Ovary (tissue), 7 donors: ENCODE measurements at regions not wholly inside any gene's neighbourhood (a gene's known extent, or its start where the extent isn't known, plus 50 kb on each side); places are given as distances from the start of the nearest gene placed in this dataset.
"Not testable (repeated sequence)": the region's sequence is repeated elsewhere in the genome, so short reads cannot be mapped to it uniquely, and the experiment has no call there.

ENCODE experiments used
- DNase-seq, 5 donors: peaks; one replicate each; pipeline ENCODE4 v3.0.0-alpha.2; 2019 to 2020
- H3K27ac ChIP-seq, 2 donors: fragments of 200-600 bp; one replicate each; pipeline versions ENCODE4 v1.5.1 to v1.8.0; 2019 to 2022
- H3K27me3 ChIP-seq: fragments of 200-600 bp; one replicate; pipeline ENCODE4 v1.8.0; 2022
- H3K36me3 ChIP-seq: fragments of 200-600 bp; sonication (generic); one replicate; pipeline ENCODE4 v1.5.1; 2019
- H3K4me1 ChIP-seq: one replicate; pipeline ENCODE4 v1.8.1; 2013; ENCODE audit warnings: mild to moderate bottlenecking, moderate library complexity; ENCODE audit not compliant: insufficient read depth
- H3K4me3 ChIP-seq: fragments of 200-600 bp; sonication (generic); one replicate; pipeline ENCODE4 v1.5.1; 2017
- H3K9me3 ChIP-seq, 2 donors: fragments of 200-600 bp in 1 of 2; sonication (generic) in 1 of 2; one replicate each; pipeline versions ENCODE4 v1.5.1 to v1.8.1; 2013 to 2019; ENCODE audit warnings: mild to moderate bottlenecking in 1 of 2, moderate library complexity in 1 of 2
- EP300 ChIP-seq: sonication (generic); formaldehyde crosslinking; IDR thresholded peaks from one replicate; pipeline ENCODE4 v1.6.1; 2017; ENCODE audit warnings: antibody characterized with exemption
- POLR2A ChIP-seq: fragments of 450-650 bp; IDR thresholded peaks from one replicate; pipeline ENCODE4 v1.6.1; 2017; ENCODE audit warnings: antibody characterized with exemption, mild to moderate bottlenecking, moderate library complexity
- WGBS, 3 donors: extraction: QIAGEN DNeasy Blood & Tissue Kit in 1 of 3; methylation state at CpG; one replicate each; pipeline versions ENCODE4 v1.1.5 to v1.1.7; 2013 to 2017; 5-methylcytosine and 5-hydroxymethylcytosine counted together
- intact Hi-C, 4 donors: fragments of 100-400 bp; cut with DNase I; formaldehyde crosslinking; loops; one replicate each; pipeline versions ENCODE4 v1.11.0 to v1.15.1; 2022 to 2023
- TF ChIP-seq, protein P1 (sequence below), 3 donors: fragments of 450-650 bp in 2 of 3; fragments of 200-600 bp in 1 of 3; IDR thresholded peaks; one replicate each; pipeline versions ENCODE4 v1.5.1 to v1.8.0; 2016 to 2022; ENCODE audit warnings: antibody characterized with exemption in 3 of 3, mild to moderate bottlenecking in 1 of 3
- donor health status: DM: no; HTN: no; CAD: no; lungs with moderate emphysema.
- donor health status: DM: no; HTN: no; CAD: no.
- donor health status: Bipolar disorder and iron deficiency.
- donor health status: DM: no; HTN: no; CAD: no.
- donor health status: DM: yes; HTN: yes; CAD: no.

DNA sequence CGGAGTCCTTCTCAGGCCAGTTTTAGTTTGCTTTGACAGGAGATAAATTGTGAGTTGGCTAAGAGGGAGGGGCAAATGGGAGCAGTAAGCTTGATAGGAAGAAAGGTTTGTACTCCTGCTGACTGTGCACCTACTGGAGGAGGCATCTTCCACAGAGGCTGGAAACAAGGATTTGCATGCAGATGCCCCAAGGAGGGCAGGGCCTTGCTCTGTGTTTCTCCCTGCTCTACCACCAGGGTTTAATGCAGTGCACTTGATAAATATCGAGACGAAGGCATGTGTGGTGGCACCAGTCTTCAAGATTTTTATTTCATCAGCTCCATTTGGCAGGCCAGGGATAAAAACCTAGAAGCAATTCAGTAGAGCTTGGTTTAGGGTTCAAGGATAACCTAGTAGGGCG is 210.5 kb upstream of the C16orf82 start:
- intact Hi-C loops: no loop called here

DNA sequence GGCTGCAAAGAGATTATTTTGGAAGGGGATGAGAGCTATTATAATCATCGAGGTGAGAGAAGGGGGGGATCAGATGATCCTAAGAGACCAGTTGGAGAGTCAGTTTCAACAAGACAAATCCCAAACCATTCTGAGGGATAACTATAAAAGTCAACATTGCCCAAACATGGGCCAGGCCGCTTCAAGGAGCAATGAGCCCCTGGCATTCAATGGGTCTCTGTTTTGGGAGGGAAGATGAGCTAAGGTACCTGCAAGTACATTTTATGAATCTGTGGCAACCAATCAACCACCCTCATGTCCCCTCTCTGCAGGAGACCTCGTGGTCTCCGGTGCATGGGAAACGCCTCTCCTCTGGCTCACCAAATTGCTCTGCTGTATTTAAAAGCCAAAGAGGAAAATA is 209.9 kb upstream of the C16orf82 start:
- no peak for DNase-seq
- no peaks in the 10 kb centered on the region for H3K9me3 ChIP-seq
- no peak overlapping the region for H3K4me3 ChIP-seq
- H3K27me3 ChIP-seq: no peaks in the 10 kb centered on the region
- intact Hi-C loops: no loop called here
- no peak overlapping the region for H3K27ac ChIP-seq
- H3K4me1 ChIP-seq: no peaks in the 10 kb centered on the region
- 62 to 78% (median 67%) methylated on average over 5 of the region's 5 CpGs for WGBS, 3 donors
- TF ChIP-seq, protein P1, sequence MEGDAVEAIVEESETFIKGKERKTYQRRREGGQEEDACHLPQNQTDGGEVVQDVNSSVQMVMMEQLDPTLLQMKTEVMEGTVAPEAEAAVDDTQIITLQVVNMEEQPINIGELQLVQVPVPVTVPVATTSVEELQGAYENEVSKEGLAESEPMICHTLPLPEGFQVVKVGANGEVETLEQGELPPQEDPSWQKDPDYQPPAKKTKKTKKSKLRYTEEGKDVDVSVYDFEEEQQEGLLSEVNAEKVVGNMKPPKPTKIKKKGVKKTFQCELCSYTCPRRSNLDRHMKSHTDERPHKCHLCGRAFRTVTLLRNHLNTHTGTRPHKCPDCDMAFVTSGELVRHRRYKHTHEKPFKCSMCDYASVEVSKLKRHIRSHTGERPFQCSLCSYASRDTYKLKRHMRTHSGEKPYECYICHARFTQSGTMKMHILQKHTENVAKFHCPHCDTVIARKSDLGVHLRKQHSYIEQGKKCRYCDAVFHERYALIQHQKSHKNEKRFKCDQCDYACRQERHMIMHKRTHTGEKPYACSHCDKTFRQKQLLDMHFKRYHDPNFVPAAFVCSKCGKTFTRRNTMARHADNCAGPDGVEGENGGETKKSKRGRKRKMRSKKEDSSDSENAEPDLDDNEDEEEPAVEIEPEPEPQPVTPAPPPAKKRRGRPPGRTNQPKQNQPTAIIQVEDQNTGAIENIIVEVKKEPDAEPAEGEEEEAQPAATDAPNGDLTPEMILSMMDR (IDR thresholded peaks at IDR 0.05): no peak
- TF ChIP-seq POLR2A (no peak), EP300 (no peak)
- H3K36me3 ChIP-seq: no peaks in the 10 kb centered on the region

More for the DNA sequence above, 210.5 kb upstream of the C16orf82 start:
- Histone ChIP-seq H3K36me3 (no peaks in the 10 kb centered on the region), H3K27ac (no peak overlapping the region), H3K4me3 (no peak overlapping the region), H3K4me1 (no peaks in the 10 kb centered on the region), H3K9me3 (no peaks in the 10 kb centered on the region), H3K27me3 (no peaks in the 10 kb centered on the region)
- 62 to 70% (median 64%) methylated on average over 4 of the region's 4 CpGs for WGBS, 3 donors
- DNase-seq: no peak
- TF ChIP-seq EP300 (no peak), POLR2A (no peak)
- TF ChIP-seq, protein P1 (IDR thresholded peaks at IDR 0.05): no peak

DNA sequence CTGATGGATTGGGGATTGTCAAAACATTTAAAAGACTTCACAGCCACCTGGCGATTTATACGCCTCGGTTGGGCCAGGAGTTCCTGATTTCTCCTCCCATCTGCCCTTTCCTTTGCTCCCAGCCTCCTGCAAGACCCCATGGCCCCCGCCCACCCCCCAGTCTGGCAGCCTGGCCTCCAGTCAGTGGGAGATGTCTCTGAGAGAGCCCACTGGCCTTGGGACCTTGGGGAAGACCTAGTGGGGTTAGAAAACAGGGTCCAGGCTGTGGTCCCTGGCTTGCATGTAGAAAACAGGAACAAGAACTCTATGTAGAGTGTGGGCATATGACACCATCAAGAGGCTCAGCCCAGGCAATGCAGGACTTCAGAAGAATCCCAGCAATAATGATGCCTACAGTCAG is 209.4 kb upstream of the C16orf82 start:
- Histone ChIP-seq H3K27me3 (no peaks in the 10 kb centered on the region), H3K4me1 (no peaks in the 10 kb centered on the region), H3K4me3 (no peak overlapping the region), H3K9me3 (no peaks in the 10 kb centered on the region), H3K36me3 (no peaks in the 10 kb centered on the region), H3K27ac (no peak overlapping the region)
- no peak for DNase-seq
- TF ChIP-seq EP300: no peak
- TF ChIP-seq, protein P1 (IDR thresholded peaks at IDR 0.05): no peak
- no peak for TF ChIP-seq POLR2A
- 60 to 79% (median 62%) methylated on average over 4 of the region's 4 CpGs for WGBS, 3 donors
- intact Hi-C loops: no loop called here

DNA sequence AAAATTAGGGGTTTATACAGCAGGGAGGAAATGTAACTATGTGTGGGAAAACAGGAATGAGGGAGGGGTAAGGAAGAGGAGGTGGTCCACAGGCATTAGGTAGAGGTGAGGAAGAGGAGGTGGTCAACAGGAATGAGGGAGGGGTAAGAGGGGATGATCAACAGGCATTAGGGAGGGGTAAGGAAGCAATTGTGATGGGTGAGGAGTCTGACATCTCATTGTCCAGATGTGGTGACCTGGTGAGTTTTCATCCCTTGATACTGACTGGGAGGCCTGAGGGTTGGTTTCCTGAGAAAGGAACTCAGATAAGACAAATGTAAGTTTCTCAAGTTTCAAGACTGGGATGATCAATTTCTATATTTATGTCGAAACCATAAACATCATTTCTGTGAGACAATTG is 206.2 kb upstream of the C16orf82 start:
- no peaks in the 10 kb centered on the region for H3K9me3 ChIP-seq
- H3K27ac ChIP-seq: no peak overlapping the region
- 81 to 88% (median 86%) methylated on average over 1 of the region's 1 CpG for WGBS, 3 donors
- intact Hi-C loops: no loop called here
- no peak overlapping the region for H3K4me3 ChIP-seq
- DNase-seq: no peak
- H3K27me3 ChIP-seq: no peaks in the 10 kb centered on the region
- H3K4me1 ChIP-seq: no peaks in the 10 kb centered on the region
- no peaks in the 10 kb centered on the region for H3K36me3 ChIP-seq
- TF ChIP-seq EP300: no peak
- TF ChIP-seq, protein P1 (IDR thresholded peaks at IDR 0.05): no peak
- no peak for TF ChIP-seq POLR2A

DNA sequence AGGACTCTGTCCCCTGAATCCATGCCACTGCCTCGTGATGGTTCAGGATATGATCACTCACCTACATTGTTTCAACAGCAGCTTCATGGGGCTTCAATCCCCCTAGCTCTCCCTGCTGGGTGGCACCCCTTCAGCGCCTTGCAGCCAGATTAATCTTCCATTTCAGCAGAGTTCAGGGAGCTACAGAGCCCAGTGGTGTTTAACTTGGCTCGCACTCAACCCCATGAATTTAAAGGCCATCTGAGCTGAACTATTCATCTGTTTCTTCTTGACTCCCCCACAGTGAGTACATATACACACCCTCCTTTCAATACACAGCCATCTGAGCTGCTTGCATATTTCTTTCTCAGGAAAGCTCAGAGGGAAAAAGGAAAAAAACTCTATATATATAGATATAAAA is 202.8 kb upstream of the C16orf82 start:
- H3K27ac ChIP-seq: no peak overlapping the region
- H3K4me1 ChIP-seq: no peaks in the 10 kb centered on the region
- DNase-seq: no peak
- TF ChIP-seq, protein P1 (IDR thresholded peaks at IDR 0.05): no peak
- TF ChIP-seq POLR2A (no peak), EP300 (no peak)
- no peak overlapping the region for H3K4me3 ChIP-seq
- intact Hi-C loops: no loop called here
- no peaks in the 10 kb centered on the region for H3K36me3 ChIP-seq
- WGBS, 3 donors: 12 to 27% (median 19%) methylated on average over 3 of the region's 3 CpGs
- H3K27me3 ChIP-seq: no peaks in the 10 kb centered on the region
- no peaks in the 10 kb centered on the region for H3K9me3 ChIP-seq

DNA sequence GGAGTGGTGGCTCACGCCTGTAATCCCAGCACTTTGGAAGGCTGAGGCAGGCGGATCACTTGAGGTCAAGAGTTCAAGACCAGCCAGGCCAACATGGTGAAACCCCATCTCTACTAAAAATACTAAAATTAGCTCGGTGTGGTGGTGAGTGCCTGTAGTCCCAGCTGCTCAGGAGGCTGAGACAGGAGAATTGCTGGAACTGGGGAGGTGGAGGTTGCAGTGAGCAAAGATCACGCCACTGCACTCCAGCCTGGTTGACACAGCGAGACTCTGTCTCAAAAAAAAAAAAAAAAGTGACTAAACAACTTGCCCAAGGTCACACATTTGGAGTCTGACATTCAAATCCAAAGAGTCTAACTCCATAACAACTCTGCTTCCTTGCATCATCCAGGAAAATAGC is 192.4 kb upstream of the C16orf82 start:
- 60 to 74% (median 61%) methylated on average over 5 of the region's 5 CpGs for WGBS, 3 donors
- H3K9me3 ChIP-seq, H3K27me3 ChIP-seq, H3K36me3 ChIP-seq, DNase-seq, H3K4me1 ChIP-seq, H3K4me3 ChIP-seq, H3K27ac ChIP-seq: not testable (repeated sequence)
- intact Hi-C loops: loop anchor here in 1 of 4 donors (10.0 kb wide), 1 partner anchor 600 kb away; no protein-coding TSS in a partner anchor
